GM23338 (cell line): ENCODE measurements at regions not wholly inside any gene's neighbourhood (a gene's known extent, or its start where the extent isn't known, plus 50 kb on each side); places are given as distances from the start of the nearest gene placed in this dataset.

Experiments
- ATAC-seq: fragments of 200-7000 bp; cut with Tn5 transposase; 3 replicates; pipeline ENCODE4 v1.9.1; 2020
- DNase-seq: peaks from one replicate; pipeline ENCODE4 v3.0.0-alpha.2; 2015; ENCODE audit warnings: low spot score
- H2AFZ ChIP-seq: fragments of 200-600 bp; sonication (generic); 2 replicates; pipeline ENCODE4 v1.8.0; 2016; ENCODE audit warnings: antibody characterized with exemption, mild to moderate bottlenecking, moderate library complexity
- H3F3A ChIP-seq: fragments of 200-600 bp; sonication (generic); replicated peaks from 2 replicates; pipeline ENCODE4 v1.8.0; 2017; ENCODE audit warnings: antibody characterized with exemption, mixed run types, low read depth
- H3K27ac ChIP-seq: fragments of 200-600 bp; sonication (generic); 2 replicates; pipeline ENCODE4 v1.6.1; 2016; ENCODE audit warnings: low read depth
- H3K27me3 ChIP-seq: fragments of 200-600 bp; sonication (generic); 2 replicates; pipeline ENCODE4 v1.8.0; 2016; ENCODE audit warnings: mild to moderate bottlenecking, mixed run types, moderate library complexity; ENCODE audit not compliant: insufficient read depth
- H3K36me3 ChIP-seq: fragments of 200-600 bp; sonication (generic); 2 replicates; pipeline ENCODE4 v1.8.0; 2016; ENCODE audit warnings: mild to moderate bottlenecking; ENCODE audit not compliant: insufficient read depth
- H3K4me1 ChIP-seq: fragments of 200-600 bp; sonication (generic); 2 replicates; pipeline ENCODE4 v1.8.0; 2016; ENCODE audit warnings: mild to moderate bottlenecking, moderate library complexity; ENCODE audit not compliant: insufficient read depth
- H3K4me2 ChIP-seq: fragments of 200-600 bp; sonication (generic); 2 replicates; pipeline ENCODE4 v1.7.1; 2017; ENCODE audit warnings: mixed run types
- H3K4me3 ChIP-seq: fragments of 200-600 bp; sonication (generic); 2 replicates; pipeline ENCODE4 v1.6.1; 2016; ENCODE audit warnings: mixed run types
- H3K79me2 ChIP-seq: fragments of 200-600 bp; sonication (generic); replicated peaks from 2 replicates; pipeline ENCODE4 v1.8.0; 2017; ENCODE audit warnings: mild to moderate bottlenecking; ENCODE audit not compliant: insufficient read depth
- H3K9me2 ChIP-seq: fragments of 200-600 bp; sonication (generic); 2 replicates; pipeline ENCODE4 v1.8.0; 2017; ENCODE audit not compliant: insufficient read depth
- H4K20me1 ChIP-seq: fragments of 200-600 bp; sonication (generic); replicated peaks from 2 replicates; pipeline ENCODE4 v1.8.0; 2017; ENCODE audit warnings: mild to moderate bottlenecking; ENCODE audit not compliant: insufficient read depth
- H3K27ac Mint-ChIP-seq: 2 replicates; pipeline ENCODE4 v1.8.0; 2020; ENCODE audit warnings: inconsistent platforms, mild to moderate bottlenecking, moderate library complexity, mixed read lengths
- H3K27me3 Mint-ChIP-seq: 3 replicates; pipeline ENCODE4 v1.8.0; 2022; ENCODE audit warnings: low read depth, mild to moderate bottlenecking, moderate library complexity, mixed read lengths, inconsistent platforms; ENCODE audit not compliant: insufficient read depth, poor library complexity
- H3K36me3 Mint-ChIP-seq: 3 replicates; pipeline ENCODE4 v1.8.0; 2021; ENCODE audit warnings: low read depth, mild to moderate bottlenecking, inconsistent platforms, moderate library complexity, mixed read lengths
- H3K4me1 Mint-ChIP-seq: 3 replicates; pipeline ENCODE4 v1.8.0; 2020; ENCODE audit warnings: mild to moderate bottlenecking, inconsistent platforms, mixed read lengths
- H3K4me3 Mint-ChIP-seq: 3 replicates; pipeline ENCODE4 v1.8.0; 2021; ENCODE audit warnings: moderate library complexity, mild to moderate bottlenecking, inconsistent platforms, mixed read lengths
- H3K9me3 Mint-ChIP-seq: 3 replicates; pipeline ENCODE4 v1.8.0; 2020; ENCODE audit warnings: moderate library complexity, mild to moderate bottlenecking, inconsistent platforms, mixed read lengths
- CREB1 ChIP-seq: fragments of 250-450 bp; sonication (Bioruptor Pico); IDR thresholded peaks from 2 replicates; pipeline ENCODE4 v1.5.0; 2020; ENCODE audit warnings: low read depth, mild to moderate bottlenecking, moderate library complexity
- CTCF ChIP-seq, 2 experiments: fragments of 200-600 bp in 1 of 2; sonication (generic) in 1 of 2; conservative IDR thresholded peaks; 2 replicates each; pipeline versions ENCODE4 v1.5.1 to v1.6.1; 2016 to 2017; ENCODE audit warnings: antibody characterized with exemption in 2 of 2, low read depth in 2 of 2, mild to moderate bottlenecking in 2 of 2, moderate library complexity in 1 of 2
- EZH2 ChIP-seq: fragments of 200-600 bp; sonication (generic); IDR thresholded peaks from one replicate; pipeline ENCODE4 v1.8.0; 2017; ENCODE audit warnings: antibody characterized with exemption, mild to moderate bottlenecking, low read depth; ENCODE audit not compliant: unreplicated experiment
- EZH2phosphoT487 ChIP-seq: fragments of 200-600 bp; sonication (generic); IDR thresholded peaks from one replicate; pipeline ENCODE4 v1.8.1; 2018; ENCODE audit warnings: antibody characterized with exemption; ENCODE audit not compliant: unreplicated experiment
- JUNB ChIP-seq: IDR thresholded peaks from one replicate; pipeline ENCODE4 v1.6.1; 2016; ENCODE audit warnings: antibody characterized with exemption; ENCODE audit not compliant: unreplicated experiment
- NANOG ChIP-seq: IDR thresholded peaks from 2 replicates; pipeline ENCODE4 v1.6.1; 2016; ENCODE audit warnings: antibody characterized with exemption, borderline replicate concordance
- POLR2AphosphoS5 ChIP-seq: IDR thresholded peaks from 2 replicates; pipeline ENCODE4 v1.6.1; 2016; ENCODE audit warnings: antibody characterized with exemption, low read depth
- REST ChIP-seq: IDR thresholded peaks from one replicate; pipeline ENCODE4 v1.6.1; 2018; ENCODE audit warnings: antibody characterized with exemption; ENCODE audit not compliant: unreplicated experiment
- STAT1 ChIP-seq: IDR thresholded peaks from one replicate; pipeline ENCODE4 v1.6.1; 2016; ENCODE audit warnings: antibody characterized with exemption; ENCODE audit not compliant: unreplicated experiment
- ZNF114 ChIP-seq: fragments of 250-450 bp; sonication (Bioruptor Pico); IDR thresholded peaks from 2 replicates; pipeline ENCODE4 v1.5.0; 2020; ENCODE audit warnings: mild to moderate bottlenecking, moderate library complexity
- ZNF331 ChIP-seq: fragments of 250-450 bp; sonication (Bioruptor Pico); IDR thresholded peaks from 2 replicates; pipeline ENCODE4 v1.5.0; 2020; ENCODE audit warnings: low read depth, mild to moderate bottlenecking, moderate library complexity
- ZNF462 ChIP-seq: fragments of 250-450 bp; sonication (Bioruptor Pico); IDR thresholded peaks from 2 replicates; pipeline ENCODE4 v1.5.0; 2020; ENCODE audit warnings: mild to moderate bottlenecking, moderate library complexity
- TF ChIP-seq, protein P1 (sequence below): IDR thresholded peaks from 2 replicates; pipeline ENCODE4 v1.6.1; 2016; ENCODE audit warnings: antibody characterized with exemption

GRCh38 chr5:121138952-121139351 is 674.9 kb downstream of the PRR16 start:
- ATAC-seq = no peak
- H3K27ac ChIP-seq = no peak overlapping the region
- H4K20me1 ChIP-seq = no peaks in the 10 kb centered on the region
- no peaks in the 10 kb centered on the region for H3K36me3 ChIP-seq
- H3K4me3 ChIP-seq = no peak overlapping the region
- H3K27me3 ChIP-seq = no peaks in the 10 kb centered on the region
- no peak for DNase-seq
- H3K4me2 ChIP-seq = no peak overlapping the region
- no peak overlapping the region for H2AFZ ChIP-seq
- H3F3A ChIP-seq = no peaks in the 10 kb centered on the region
- H3K9me2 ChIP-seq = peaks cover 3% of the 10 kb centered on the region; the same call in 1 of the 2 replicates
- Mint-ChIP-seq H3K27me3 (no peaks in the 10 kb centered on the region), H3K9me3 (peaks cover 15% of the 10 kb centered on the region; the same call in 2 of the 3 replicates), H3K36me3 (peaks cover 11% of the 10 kb centered on the region), H3K27ac (no peak overlapping the region), H3K4me3 (no peak overlapping the region), H3K4me1 (no peaks in the 10 kb centered on the region)
- H3K79me2 ChIP-seq = no peaks in the 10 kb centered on the region
- H3K4me1 ChIP-seq = no peaks in the 10 kb centered on the region
- TF ChIP-seq CREB1 (CRISPR knock-in tag) (no peak), POLR2AphosphoS5 (no peak), NANOG (no peak), ZNF331 (CRISPR knock-in tag) (no peak), JUNB (no peak), CTCF (conservative IDR thresholded peaks at IDR 0.05; ENCODE audit: low read depth in 2 of 2) (no peak), STAT1 (no peak), EZH2phosphoT487 (no peak), ZNF462 (CRISPR knock-in tag) (no peak), ZNF114 (no peak), EZH2 (no peak), REST (no peak)
- TF ChIP-seq, protein P1, sequence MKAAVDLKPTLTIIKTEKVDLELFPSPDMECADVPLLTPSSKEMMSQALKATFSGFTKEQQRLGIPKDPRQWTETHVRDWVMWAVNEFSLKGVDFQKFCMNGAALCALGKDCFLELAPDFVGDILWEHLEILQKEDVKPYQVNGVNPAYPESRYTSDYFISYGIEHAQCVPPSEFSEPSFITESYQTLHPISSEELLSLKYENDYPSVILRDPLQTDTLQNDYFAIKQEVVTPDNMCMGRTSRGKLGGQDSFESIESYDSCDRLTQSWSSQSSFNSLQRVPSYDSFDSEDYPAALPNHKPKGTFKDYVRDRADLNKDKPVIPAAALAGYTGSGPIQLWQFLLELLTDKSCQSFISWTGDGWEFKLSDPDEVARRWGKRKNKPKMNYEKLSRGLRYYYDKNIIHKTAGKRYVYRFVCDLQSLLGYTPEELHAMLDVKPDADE = no peak
